Stimulated activated CD8-positive, alpha-beta memory T cell treated with anti-CD3 and anti-CD28 coated beads, Interleukin-15, amount 100 ng/mL, for 1 hour (primary cell): ENCODE measurements at regions not wholly inside any gene's neighbourhood (a gene's known extent, or its start where the extent isn't known, plus 50 kb on each side); places are given as distances from the start of the nearest gene placed in this dataset.
"Not testable (repeated sequence)": the region's sequence is repeated elsewhere in the genome, so short reads cannot be mapped to it uniquely, and the experiment has no call there.

Experiments used
- DNase-seq: peaks from one replicate; pipeline ENCODE4 v3.0.0-alpha.2; 2020; ENCODE audit warnings: low read depth

DNA sequence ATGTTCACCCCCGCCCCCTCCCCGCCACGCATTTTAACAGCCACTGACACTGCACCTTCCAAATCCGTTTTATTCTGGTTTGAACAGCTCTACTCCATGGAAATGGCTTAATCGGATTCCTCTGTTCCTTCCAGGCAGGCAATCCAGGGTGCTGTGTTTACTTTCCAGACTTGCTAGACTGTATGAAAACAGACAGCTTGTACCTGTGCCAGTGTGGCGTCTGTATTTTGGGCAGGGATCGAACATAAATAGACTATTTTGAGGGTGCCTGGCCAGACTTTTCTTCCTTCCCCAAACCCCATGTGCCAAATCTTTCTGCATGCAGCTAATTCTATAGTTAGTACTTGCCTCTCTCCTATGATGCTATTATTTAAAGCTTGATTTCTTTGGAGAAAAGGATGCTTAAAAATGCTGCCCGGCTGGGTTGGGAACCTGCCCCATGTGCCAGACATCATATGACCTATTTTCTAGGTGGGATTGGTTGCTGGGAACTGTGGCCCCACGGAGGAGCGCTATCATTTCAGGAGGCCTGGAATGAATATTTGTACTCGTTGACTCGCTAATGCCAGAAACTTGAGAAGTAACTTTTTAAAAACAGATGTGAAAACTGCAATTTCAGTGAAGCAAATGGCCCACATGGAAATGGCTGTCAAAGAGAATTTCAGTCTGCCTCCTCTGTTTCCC lies 814.8 kb downstream of the BRD1 start:
- DNase-seq: no peak

DNA sequence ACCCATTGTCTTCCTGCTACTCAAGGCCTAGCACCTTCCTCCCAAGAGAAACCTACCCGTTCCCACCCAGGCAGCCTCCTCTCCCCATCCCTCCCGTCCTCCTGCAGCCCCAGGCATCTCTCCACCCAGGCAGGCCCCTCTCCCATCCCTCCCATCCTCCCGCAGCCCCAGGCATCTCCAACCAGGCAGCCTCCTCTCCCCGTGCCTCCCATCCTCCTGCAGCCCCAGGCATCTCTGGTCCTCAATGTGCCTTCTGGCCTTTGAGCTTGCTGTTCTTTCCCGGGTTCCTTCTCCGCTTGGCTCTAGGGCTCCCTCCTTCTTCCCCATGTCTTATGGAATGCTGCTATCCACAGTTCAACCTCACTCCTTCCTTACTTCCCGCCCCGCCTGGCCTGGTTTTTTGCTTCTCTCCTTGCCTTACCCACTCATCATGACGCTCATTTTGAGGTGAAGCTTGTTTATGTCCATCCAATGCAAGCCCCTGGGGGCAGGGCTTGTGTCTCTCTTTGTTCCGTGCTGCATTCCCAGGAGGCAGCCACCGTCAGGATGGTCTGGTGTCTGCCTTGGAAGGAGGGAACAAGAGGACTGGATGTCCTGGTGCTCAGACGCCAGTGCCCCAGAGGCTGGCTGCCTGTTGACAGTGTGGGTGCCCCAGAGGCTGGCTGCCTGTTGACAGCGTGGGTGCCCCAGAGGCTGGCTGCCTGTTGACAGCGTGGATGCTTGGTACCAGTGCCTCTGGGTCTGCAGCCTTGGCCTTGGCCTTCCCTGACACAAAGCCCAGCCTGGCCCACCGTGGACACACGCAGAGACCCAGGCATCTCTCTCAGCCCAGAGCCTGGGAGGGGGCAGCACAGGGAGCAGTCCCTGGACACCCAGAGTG lies 815.7 kb downstream of the BRD1 start:
- no peak for DNase-seq

DNA sequence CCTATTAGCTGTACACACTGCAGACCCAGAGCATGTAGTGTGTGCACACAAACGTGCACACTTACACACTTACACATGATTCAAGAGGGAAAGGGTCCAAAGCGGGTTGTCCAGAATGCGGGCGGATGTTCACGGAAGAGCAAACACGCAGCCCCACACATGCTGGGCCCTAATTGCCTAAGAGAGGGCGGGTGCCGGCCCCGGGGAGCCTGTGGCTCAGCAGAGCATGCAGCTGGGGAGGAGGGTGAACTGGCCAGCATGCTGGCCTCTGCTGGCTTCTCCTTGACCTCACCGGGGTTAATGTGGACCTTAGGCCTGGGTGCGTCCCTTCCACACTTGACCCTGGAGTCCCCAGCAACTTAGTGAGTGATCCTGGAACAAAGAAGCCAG lies 816.3 kb downstream of the BRD1 start:
- no peak for DNase-seq

DNA sequence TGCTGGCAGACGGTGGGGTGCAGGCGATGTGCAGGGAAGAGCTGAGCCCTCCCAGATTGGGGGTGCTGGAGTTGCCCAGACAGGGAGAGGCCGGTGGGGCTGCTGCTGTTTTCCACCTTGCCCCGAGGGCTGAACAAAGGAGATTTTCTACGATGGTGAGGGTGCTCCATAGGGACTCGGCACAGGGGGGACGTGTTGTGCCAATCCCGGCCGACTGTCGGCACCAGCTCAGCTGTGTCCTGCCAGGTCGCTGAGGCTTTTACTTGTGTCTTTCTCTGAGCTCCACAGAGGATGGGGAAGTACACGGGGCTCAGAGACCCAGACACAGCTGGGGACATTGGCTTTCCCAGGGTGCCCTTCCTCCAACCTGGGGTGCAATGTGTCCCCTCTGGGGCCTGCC lies 816.8 kb downstream of the BRD1 start:
- no peak for DNase-seq

DNA sequence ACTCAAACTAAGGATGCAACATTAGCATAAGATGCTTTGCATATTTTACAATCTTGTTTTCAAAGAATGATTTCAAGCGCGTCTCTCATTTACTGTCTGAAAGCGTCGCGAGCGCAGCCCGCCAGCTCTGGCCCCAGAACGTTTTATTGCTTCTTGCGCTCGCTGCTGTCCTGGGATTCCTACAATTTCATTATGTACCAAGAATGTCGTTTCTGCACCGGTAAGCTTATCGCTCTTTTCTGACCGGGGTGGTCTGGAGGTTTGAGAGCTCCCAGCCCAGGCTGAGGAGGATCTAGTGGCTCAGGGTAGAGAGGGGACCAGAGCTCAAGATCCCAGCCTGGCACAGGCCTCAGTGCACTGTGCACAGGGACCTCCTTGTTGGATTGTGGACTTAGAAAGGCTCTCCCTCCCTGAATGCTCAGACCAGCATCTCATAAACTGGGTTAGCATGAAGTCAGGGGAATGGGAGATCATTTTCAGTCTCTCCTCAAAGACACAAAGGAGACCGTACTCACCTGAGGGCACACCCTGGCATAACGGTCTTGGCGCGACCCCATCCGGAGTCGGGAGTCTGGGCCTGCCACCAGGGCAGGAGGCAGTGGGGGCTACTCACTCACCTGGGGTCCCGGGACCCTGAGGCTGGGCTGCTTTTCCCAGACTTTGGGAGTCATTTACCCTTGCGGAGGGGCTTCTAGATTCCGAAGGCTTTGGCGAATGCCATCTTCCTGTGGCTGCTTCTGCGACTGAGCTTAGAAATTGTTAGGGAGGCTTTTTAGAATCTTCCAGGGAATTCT lies 817.4 kb downstream of the BRD1 start:
- no peak for DNase-seq

DNA sequence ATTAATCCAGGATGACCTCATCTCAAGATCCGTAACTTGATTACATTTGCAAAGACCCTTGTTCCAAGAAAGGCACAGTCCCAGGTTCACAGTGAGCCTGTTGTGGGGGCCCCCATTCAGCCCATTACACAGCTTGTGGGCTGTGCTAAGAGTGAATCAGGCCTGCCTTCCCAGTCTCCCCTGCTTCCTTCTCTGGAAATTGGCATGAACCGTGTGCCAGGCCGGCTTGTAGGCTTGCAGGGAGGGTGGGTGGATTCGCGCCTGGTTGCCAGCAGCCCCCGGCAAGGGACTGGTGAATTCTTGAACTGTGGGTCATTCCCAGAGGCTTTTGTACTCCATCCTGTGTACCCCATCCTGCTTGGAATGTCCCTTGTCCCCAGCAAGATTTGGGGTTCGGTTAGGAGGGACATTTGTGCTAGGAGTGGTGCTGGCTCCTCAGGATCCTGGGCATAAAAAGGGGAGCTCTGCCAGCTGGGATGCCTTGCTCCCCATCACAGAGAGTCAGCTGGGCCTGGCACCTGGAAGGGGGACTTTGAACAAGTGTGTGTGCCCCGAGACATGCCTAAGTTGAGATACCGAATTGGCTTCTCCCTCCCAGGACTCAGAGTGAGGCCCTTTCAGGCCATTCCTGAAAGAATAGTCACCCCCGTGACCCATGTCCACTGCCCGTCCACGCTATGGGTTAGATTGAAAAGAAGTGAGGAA lies 818.2 kb downstream of the BRD1 start:
- no peak for DNase-seq

DNA sequence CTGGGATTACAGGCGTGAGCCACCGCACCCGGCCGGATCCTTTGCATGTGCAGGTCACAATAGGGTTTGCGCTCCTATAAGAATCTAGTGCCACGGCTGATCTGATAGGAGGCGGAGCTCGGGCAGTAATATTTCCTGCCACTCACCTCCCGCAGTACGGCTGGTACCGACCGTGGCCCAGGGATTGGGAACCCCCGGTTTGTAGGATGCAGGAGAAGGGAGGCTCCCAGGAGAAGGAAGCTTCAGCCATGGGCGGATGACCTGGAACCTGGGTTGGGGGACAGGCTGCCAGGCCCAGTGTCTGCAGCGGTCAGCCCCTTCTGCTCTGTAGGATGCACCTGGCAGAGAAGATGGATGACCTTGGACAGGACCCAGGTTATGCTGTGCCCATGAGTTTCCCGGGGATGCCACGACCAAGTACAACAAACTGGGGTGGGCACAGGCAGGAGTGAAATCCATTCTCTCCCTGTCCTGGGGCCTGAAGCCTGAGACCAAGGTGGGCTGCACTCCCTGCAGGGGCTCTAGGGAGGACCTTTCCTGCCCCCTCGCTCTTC lies 818.9 kb downstream of the BRD1 start:
- DNase-seq: no peak

- DNase-seq: no peak
Measured at GRCh38 chr22:49007013-49007653, 820.5 kb downstream of the BRD1 start.

DNA sequence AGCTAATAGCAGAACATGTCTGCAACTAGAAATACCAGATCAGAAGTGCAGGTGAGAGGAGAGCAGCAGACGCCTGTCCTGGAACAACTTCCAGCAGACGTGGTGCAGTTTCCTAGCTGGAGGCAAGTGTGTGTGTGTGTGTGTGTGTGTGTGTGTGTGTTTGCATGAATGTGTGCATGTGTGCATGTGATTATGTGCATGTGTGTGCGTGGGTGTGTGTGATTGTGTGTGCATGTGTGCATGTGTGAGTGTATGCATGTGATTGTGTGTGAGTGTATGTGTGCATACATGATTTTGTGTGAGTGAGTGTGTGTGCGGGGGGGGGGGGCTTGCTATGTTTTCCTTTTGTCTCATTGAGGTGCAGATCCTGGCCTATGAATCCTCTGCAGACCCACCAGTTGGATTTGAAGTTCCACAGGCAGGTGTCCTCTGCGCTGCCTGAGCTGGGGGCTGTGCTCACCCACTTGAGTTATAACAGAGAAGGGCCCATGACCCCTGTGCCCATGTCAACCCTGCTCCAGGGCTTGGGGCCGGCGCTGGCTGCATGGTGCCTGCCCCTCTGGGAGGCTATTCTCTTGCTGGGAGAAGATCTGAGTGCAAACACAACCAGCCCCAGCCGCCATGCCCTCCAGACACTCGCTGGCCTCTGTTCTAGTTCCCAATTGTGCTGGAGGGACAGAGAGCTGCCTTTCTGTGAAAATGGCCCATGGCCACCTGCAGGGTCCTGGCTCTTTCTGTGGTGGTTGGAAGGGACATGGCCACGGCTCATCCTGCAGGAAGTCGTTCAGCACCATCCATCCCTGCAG lies 821.3 kb downstream of the BRD1 start:
- DNase-seq: no peak

GRCh38 chr22:49005557-49005956 lies 822.1 kb downstream of the BRD1 start:
- DNase-seq: no peak

DNA sequence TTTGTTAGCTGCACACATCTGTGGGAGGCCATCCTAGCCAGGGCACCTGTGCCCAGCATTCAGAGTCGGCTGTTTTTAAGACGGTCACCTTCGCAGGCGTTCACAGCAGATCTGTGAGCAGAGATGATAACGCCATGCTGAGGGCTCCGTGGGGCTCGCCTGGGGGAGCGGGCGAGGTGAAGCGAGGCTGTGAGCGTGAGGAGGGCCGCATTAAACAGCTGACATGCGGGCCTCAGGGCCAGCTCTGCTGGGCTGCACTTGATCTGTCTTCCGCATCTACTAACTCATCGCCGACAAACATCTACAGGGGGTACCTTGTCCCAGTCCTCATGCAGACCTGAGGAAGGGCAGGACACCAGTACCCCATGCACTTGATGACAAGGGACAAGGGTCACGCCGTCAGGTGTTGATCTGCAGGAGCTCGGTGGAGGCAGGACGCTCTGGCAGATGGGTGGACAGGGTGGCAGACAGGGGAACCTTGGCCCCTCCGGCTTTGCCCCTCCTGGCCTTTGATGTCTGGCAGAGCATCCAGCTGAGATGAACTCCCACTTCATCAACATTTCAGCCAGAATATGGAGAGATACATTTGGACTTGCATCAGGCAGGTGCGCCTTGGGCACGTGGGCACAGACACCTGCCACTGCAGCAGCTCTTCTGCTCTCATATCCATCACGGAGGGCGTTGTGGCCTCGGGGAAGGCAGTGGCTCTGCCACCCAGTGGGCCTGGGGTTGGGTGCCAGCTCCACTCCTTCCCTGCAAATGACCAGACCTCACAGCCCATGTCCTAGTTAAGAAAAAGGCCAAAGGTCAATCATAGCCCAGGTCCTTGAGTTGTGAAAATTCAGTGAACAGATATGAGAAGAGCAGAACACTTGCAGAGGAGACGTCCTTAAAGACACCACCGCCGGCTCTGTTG lies 822.9 kb downstream of the BRD1 start:
- no peak for DNase-seq

DNA sequence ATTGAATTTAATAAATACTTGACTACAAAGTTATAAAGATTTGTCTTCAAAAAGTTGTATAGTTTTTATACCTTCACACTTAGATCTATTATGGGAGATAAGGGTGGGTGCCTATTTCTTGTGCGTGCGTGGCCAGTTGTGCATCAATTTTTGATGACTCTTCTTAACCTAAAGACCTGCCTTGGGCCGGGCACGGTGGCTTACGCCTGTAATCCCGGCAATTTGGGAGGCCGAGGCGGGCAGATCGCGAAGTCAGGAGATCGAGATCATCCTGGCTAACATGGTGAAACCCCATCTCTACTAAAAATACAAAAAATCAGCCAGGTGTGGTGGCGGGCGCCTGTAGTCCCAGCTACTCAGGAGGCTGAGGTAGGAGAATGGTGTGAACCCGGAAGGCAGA lies 830.1 kb downstream of the BRD1 start:
- DNase-seq: not testable (repeated sequence)

DNA sequence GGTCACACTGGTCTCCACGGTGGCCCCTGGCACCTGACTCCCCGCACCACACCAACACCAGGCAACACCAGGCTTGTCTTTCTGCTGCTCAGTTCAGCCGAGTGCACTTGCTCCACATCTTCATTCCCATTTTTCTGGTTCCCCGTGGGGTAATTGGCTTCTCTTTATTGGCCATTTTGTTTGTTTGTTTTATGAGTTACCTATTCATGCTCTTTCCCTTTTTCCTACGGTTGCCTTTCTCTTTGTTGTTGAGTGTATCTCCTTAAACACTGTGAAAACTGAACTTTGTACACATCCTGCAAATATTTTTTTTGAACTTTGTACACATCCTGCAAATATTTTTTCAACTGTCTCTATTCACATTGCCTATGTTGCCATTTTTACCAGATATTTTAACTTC lies 834.0 kb downstream of the BRD1 start:
- no peak for DNase-seq

GRCh38 chr22:48984639-48985038 lies 843.0 kb downstream of the BRD1 start:
- DNase-seq: no peak

- DNase-seq: no peak
Measured at GRCh38 chr22:48982321-48982905, 845.3 kb downstream of the BRD1 start.

- no peak for DNase-seq
Measured at GRCh38 chr22:48981371-48982061, 846.2 kb downstream of the BRD1 start.

DNA sequence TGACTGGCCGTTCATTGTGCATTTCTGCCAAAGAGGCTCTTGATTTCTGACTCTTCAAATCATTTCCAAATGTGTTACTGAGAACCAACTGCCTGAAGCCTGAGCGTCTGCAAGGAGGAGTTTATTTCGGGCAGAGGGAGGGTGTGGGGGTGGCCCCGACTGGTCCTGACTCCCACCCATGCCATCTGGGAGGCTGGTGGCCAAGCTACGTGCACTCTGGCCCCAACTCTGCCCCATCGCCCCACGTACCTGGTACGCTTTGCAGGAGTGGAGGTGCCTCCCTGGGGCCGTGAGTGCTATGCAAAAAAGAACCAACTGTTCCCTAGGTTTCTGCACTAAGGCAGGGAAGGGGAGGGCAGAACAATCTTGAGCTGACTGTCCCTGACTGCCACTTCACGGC lies 846.8 kb downstream of the BRD1 start:
- DNase-seq: no peak

DNA sequence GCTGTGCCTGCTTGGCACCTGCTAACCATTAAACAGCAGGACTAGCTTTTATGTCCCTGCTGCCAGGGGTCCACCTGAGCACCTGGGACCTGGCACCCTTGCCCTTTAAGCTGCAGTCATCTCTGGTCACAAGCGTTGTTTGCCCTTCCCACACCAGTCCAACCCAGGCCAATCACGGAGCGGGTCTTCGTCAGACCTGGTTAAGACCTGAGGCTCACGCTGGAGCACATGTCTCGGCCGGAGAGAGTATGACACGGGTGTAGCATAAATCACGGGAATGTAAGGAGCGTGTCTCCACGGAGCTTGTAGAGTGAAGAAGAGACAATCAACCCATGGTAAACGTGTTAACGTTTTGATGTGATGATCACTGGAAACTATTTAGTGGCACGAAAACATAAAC lies 847.3 kb downstream of the BRD1 start:
- DNase-seq: no peak
